ENCODE measurements at regions not wholly inside any gene's neighbourhood (a gene's known extent, or its start where the extent isn't known, plus 50 kb on each side); places are given as distances from the start of the nearest gene placed in this dataset.

DNA sequence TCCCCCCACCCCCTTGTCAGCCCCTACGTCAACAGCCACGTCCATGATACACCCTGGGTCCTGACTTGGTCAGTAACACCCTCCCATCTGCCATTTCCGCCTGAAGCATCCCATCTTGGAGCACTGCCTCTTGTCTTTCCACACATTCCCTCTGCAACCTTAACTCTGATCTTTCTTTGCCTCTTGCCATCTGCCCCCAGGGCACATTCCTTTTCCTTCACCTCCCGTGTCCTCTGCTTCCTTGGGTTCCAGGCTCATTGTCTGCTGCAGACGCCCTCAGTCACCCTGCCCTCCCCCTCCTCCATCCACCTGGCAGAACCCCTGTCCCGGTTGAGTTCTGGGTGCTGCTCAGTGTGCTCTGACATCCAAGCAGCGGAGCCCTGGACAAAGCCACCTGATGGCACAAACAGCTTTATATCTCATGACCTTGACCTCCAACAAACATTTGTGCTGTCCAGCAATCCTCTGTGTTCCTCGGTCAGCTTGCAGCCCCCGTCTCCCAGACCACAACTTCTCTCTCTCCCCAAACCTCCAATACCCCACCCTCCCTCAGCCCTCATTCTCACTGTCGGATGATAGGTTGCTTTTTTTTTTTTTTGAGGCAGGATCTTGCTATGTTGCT lies 97.7 kb upstream of the IER5L start:
- no TSS peak for BruUV-seq (replicated peaks)
- peak; percentile 80 for DNase-seq (ENCODE audit: unreplicated experiment)
- Mint-ChIP-seq H3K4me3 (ENCODE audit: unreplicated experiment) (no peak overlapping the region), H3K27me3 (ENCODE audit: insufficient read depth, unreplicated experiment) (no peaks in the 10 kb centered on the region), H3K36me3 (ENCODE audit: insufficient read depth, unreplicated experiment) (peaks cover 12% of the 10 kb centered on the region), H3K27ac (ENCODE audit: low read depth, unreplicated experiment) (no peak overlapping the region), H3K4me1 (ENCODE audit: insufficient read depth, unreplicated experiment) (peaks cover 46% of the 10 kb centered on the region), H3K9me3 (ENCODE audit: unreplicated experiment) (no peaks in the 10 kb centered on the region)
- intact Hi-C loops (cut with micrococcal nuclease): no loop called here
- TF ChIP-seq, protein P1, sequence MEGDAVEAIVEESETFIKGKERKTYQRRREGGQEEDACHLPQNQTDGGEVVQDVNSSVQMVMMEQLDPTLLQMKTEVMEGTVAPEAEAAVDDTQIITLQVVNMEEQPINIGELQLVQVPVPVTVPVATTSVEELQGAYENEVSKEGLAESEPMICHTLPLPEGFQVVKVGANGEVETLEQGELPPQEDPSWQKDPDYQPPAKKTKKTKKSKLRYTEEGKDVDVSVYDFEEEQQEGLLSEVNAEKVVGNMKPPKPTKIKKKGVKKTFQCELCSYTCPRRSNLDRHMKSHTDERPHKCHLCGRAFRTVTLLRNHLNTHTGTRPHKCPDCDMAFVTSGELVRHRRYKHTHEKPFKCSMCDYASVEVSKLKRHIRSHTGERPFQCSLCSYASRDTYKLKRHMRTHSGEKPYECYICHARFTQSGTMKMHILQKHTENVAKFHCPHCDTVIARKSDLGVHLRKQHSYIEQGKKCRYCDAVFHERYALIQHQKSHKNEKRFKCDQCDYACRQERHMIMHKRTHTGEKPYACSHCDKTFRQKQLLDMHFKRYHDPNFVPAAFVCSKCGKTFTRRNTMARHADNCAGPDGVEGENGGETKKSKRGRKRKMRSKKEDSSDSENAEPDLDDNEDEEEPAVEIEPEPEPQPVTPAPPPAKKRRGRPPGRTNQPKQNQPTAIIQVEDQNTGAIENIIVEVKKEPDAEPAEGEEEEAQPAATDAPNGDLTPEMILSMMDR (IDR thresholded peaks at IDR 0.05; ENCODE audit: unreplicated experiment): no peak
- CTCF ChIA-PET: interaction anchor here (1.5 to 1.6 kb wide), 2 partner anchors 57 to 144 kb away, joined by 3 to 5 read pairs; no protein-coding TSS in a partner anchor
- POLR2A ChIA-PET: interaction anchor here (0.9 to 3.5 kb wide), 3 partner anchors 17 to 56 kb away, joined by 3 to 20 read pairs (median 3); no protein-coding TSS in a partner anchor

DNA sequence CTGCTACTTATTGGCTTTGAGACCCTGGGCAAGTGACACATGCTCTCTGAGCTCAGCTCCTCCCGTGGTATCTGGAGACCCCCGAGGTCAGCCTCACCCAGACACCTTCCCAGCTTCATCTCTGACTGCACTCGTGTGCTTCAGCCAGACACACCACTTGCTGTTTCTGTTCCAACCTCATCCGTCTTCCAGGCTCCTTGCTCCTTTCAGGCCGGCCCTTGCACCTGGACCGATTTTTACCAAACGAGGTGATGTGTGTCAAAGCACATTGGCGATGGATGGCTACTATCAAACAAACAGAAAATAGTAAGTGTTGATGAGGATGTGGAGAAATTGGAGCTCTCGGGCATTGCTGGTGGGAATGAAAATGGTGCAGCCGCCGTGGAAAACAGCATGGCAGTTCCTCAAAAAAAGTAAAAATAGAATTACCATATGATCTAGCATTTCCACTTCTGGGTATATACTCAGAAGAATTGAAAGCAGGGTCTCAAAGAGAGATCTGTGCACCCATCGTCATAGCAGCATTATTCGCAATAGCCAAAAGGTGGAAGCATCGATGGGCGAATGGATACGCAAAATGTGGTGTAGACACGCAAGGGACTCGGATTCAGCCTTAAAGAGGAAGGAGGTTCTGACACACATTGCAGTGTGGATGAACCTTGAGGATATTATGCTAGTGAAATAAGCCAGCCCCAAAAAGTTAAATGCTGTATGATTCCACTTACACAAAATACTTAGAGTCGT lies 96.1 kb upstream of the IER5L start:
- Mint-ChIP-seq H3K4me3 (ENCODE audit: unreplicated experiment) (no peak overlapping the region), H3K9me3 (ENCODE audit: unreplicated experiment) (no peaks in the 10 kb centered on the region), H3K4me1 (ENCODE audit: insufficient read depth, unreplicated experiment) (peaks cover 46% of the 10 kb centered on the region), H3K36me3 (ENCODE audit: insufficient read depth, unreplicated experiment) (peaks cover 12% of the 10 kb centered on the region), H3K27me3 (ENCODE audit: insufficient read depth, unreplicated experiment) (no peaks in the 10 kb centered on the region), H3K27ac (ENCODE audit: low read depth, unreplicated experiment) (no peak overlapping the region)
- intact Hi-C loops (cut with micrococcal nuclease): no loop called here
- DNase-seq (ENCODE audit: unreplicated experiment): no peak
- CTCF ChIA-PET: interaction anchor here (0.6 kb wide), 1 partner anchor 94 kb away, joined by 3 read pairs; no protein-coding TSS in a partner anchor
- BruUV-seq (replicated peaks): no TSS peak
- POLR2A ChIA-PET: no interaction called here
- TF ChIP-seq, protein P1 (IDR thresholded peaks at IDR 0.05; ENCODE audit: unreplicated experiment): no peak

DNA sequence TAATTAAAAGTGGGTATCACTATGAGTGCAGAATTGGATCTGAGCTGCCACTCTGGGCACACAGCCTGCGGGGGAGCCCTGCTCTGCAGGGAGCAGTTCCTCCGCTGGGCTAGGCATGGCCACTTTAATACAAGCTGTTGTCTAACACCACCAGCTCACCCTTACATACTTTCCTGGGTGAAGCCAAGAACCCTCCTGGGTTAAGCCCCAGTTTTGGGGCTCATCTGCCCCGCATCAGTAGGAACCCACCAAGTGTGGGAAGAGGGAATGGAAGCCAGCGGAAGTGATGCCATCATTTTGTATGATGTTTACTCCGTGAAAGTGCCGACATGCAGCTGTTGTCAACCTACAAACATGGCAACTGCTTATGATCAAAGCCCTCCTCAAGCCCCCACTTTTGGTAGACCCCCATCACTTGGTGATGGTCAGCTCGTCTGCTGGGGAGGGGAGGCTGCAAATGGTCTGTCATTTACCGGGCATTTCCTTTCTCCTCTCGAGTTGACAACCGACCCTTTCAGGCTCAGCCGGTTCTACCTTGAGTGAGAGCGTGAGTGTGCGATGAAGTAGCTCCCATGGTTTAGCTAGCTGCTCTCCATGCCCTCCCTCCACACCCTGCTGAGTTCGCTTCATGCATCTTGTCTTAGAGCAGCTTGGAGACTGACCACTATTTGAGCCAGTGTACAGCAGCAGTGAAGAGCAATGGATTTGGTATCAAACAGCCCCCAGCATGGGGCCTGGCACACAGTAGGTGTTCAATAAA lies 95.3 kb upstream of the IER5L start:
- Mint-ChIP-seq H3K4me3 (ENCODE audit: unreplicated experiment) (no peak overlapping the region), H3K4me1 (ENCODE audit: insufficient read depth, unreplicated experiment) (peaks cover 42% of the 10 kb centered on the region), H3K36me3 (ENCODE audit: insufficient read depth, unreplicated experiment) (peaks cover 7% of the 10 kb centered on the region), H3K27ac (ENCODE audit: low read depth, unreplicated experiment) (no peak overlapping the region), H3K27me3 (ENCODE audit: insufficient read depth, unreplicated experiment) (no peaks in the 10 kb centered on the region), H3K9me3 (ENCODE audit: unreplicated experiment) (no peaks in the 10 kb centered on the region)
- ChIA-PET CTCF (interaction anchor here (0.6 kb wide), 1 partner anchor 93 kb away, joined by 3 read pairs; no protein-coding TSS in a partner anchor), POLR2A (no interaction called here)
- no peak for DNase-seq (ENCODE audit: unreplicated experiment)
- TF ChIP-seq, protein P1 (IDR thresholded peaks at IDR 0.05; ENCODE audit: unreplicated experiment): no peak
- no TSS peak for BruUV-seq (replicated peaks)
- intact Hi-C loops (cut with micrococcal nuclease): no loop called here

All from MCF 10A (cell line).